A549 (cell line): ENCODE measurements at regions not wholly inside any gene's neighbourhood (a gene's known extent, or its start where the extent isn't known, plus 50 kb on each side); places are given as distances from the start of the nearest gene placed in this dataset.

Experiments
- ATAC-seq, 2 experiments: fragments of 200-7000 bp in 1 of 2; fragments of >200 bp in 1 of 2; cut with Nextera tagmentation in 1 of 2; cut with Tn5 transposase in 1 of 2; 3 replicates each; pipeline versions ENCODE4 v1.8.0 to v1.9.1; 2018 to 2020; ENCODE audit warnings: mild to moderate bottlenecking in 1 of 2, moderate library complexity in 1 of 2
- CTCF ChIA-PET: fragments of 300-600 bp; sonication (Branson Sonifier 250); formaldehyde crosslinking; extraction: SDS; loops from one replicate; lab custom pipeline; 2021; ENCODE audit warnings: antibody characterized with exemption, inconsistent platforms; lab: Yijun Ruan, JAX
- POLR2A ChIA-PET: fragments of 350-600 bp; formaldehyde crosslinking; extraction: SDS; loops from one replicate; lab custom pipeline; 2021; ENCODE audit warnings: antibody characterized with exemption, inconsistent platforms; lab: Yijun Ruan, JAX
- DNase-seq, 2 experiments: peaks; one replicate each; pipeline versions ENCODE4 v3.0.0 to v3.0.0-alpha.2; 2011 to 2016; ENCODE audit warnings: low read depth in 1 of 2, low spot score in 1 of 2
- FAIRE-seq: peaks from 2 replicates; lab custom pipeline; 2011; peaks lifted over from hg19 to GRCh38; lab: Jason Lieb, UNC
- H3K27ac ChIP-seq, 2 experiments: fragments of >200 bp; sonication (Bioruptor Twin); formaldehyde crosslinking; 3 replicates each; pipeline ENCODE4 v1.5.1; 2016 to 2017
- H3K4me1 ChIP-seq: fragments of >200 bp; sonication (Bioruptor Twin); formaldehyde crosslinking; 3 replicates; pipeline ENCODE4 v1.6.1; 2016
- H3K4me2 ChIP-seq: fragments of >200 bp; sonication (Bioruptor Twin); formaldehyde crosslinking; 3 replicates; pipeline ENCODE4 v1.6.1; 2016
- H3K4me3 ChIP-seq: fragments of >200 bp; sonication (Bioruptor Twin); formaldehyde crosslinking; 3 replicates; pipeline ENCODE4 v1.5.1; 2016
- H3K9me3 ChIP-seq: fragments of >200 bp; sonication (Bioruptor Twin); formaldehyde crosslinking; 3 replicates; pipeline ENCODE4 v1.6.1; 2016
- ATOH8 ChIP-seq: fragments of 250-450 bp; sonication (Bioruptor Pico); IDR thresholded peaks from 2 replicates; pipeline ENCODE4 v1.5.0; 2020; ENCODE audit warnings: low read depth, mild to moderate bottlenecking, moderate library complexity
- BCL3 ChIP-seq: fragments of >200 bp; sonication (Bioruptor Twin); formaldehyde crosslinking; IDR thresholded peaks from 3 replicates; pipeline ENCODE4 v1.6.1; 2016
- BHLHE40 ChIP-seq: IDR thresholded peaks from 2 replicates; pipeline ENCODE4 v1.6.1; 2012; ENCODE audit warnings: low read depth, low read length, inconsistent platforms
- CBX8 ChIP-seq: fragments of 200-600 bp; sonication (generic); IDR thresholded peaks from 2 replicates; pipeline ENCODE4 v1.6.1; 2016
- CHD4 ChIP-seq: fragments of 200-600 bp; sonication (generic); IDR thresholded peaks from 2 replicates; pipeline ENCODE4 v1.6.1; 2016; ENCODE audit warnings: antibody characterized with exemption, mild to moderate bottlenecking, borderline replicate concordance
- CTCF ChIP-seq: fragments of >200 bp; sonication (Bioruptor Twin); formaldehyde crosslinking; IDR thresholded peaks from 3 replicates; pipeline ENCODE4 v1.5.1; 2016
- ESRRA ChIP-seq: fragments of 150-350 bp; IDR thresholded peaks from 2 replicates; pipeline ENCODE4 v1.6.1; 2014; ENCODE audit warnings: mild to moderate bottlenecking, low read length, borderline replicate concordance
- FOSB ChIP-seq: fragments of 250-450 bp; sonication (Bioruptor Pico); IDR thresholded peaks from 2 replicates; pipeline ENCODE4 v1.5.0; 2020; ENCODE audit warnings: mild to moderate bottlenecking, moderate library complexity
- FOXS1 ChIP-seq: fragments of 250-450 bp; sonication (Bioruptor Pico); IDR thresholded peaks from 2 replicates; pipeline ENCODE4 v1.5.0; 2020; ENCODE audit warnings: mild to moderate bottlenecking, moderate library complexity
- GATA3 ChIP-seq: IDR thresholded peaks from 2 replicates; pipeline ENCODE4 v1.6.1; 2012; ENCODE audit warnings: borderline replicate concordance
- HDAC2 ChIP-seq: fragments of 200-600 bp; sonication (generic); IDR thresholded peaks from 2 replicates; pipeline ENCODE4 v1.6.1; 2016
- HEYL ChIP-seq: fragments of 250-450 bp; sonication (Bioruptor Pico); IDR thresholded peaks from 2 replicates; pipeline ENCODE4 v1.8.0; 2021; ENCODE audit warnings: mild to moderate bottlenecking, moderate library complexity
- HMGXB4 ChIP-seq: fragments of 250-450 bp; sonication (Bioruptor Pico); IDR thresholded peaks from 2 replicates; pipeline ENCODE4 v1.5.0; 2021; ENCODE audit warnings: mild to moderate bottlenecking, moderate library complexity, borderline replicate concordance
- HOXB13 ChIP-seq: fragments of 250-450 bp; sonication (Bioruptor Pico); IDR thresholded peaks from 2 replicates; pipeline ENCODE4 v1.5.0; 2020; ENCODE audit warnings: low read depth, mild to moderate bottlenecking, moderate library complexity
- KDM1A ChIP-seq: fragments of 200-600 bp; sonication (generic); IDR thresholded peaks from 2 replicates; pipeline ENCODE4 v1.6.1; 2016; ENCODE audit warnings: low read depth, mild to moderate bottlenecking
- MYC ChIP-seq: IDR thresholded peaks from 2 replicates; pipeline ENCODE4 v1.6.1; 2012; ENCODE audit warnings: mild to moderate bottlenecking, inconsistent platforms, low read length, improper control_type of control experiment, borderline replicate concordance
- NFE2L2 ChIP-seq: fragments of 150-350 bp; conservative IDR thresholded peaks from 2 replicates; pipeline ENCODE4 v1.6.1; 2014; ENCODE audit warnings: low read length
- NR3C1 ChIP-seq: fragments of >200 bp; sonication (Bioruptor Twin); formaldehyde crosslinking; IDR thresholded peaks from 3 replicates; pipeline ENCODE4 v1.6.1; 2017
- PHF8 ChIP-seq: fragments of 200-600 bp; sonication (generic); IDR thresholded peaks from 2 replicates; pipeline ENCODE4 v1.6.1; 2016; ENCODE audit warnings: low read depth, mild to moderate bottlenecking, antibody characterized with exemption, moderate library complexity, borderline replicate concordance
- POLR2A ChIP-seq: IDR thresholded peaks from 2 replicates; pipeline ENCODE4 v1.6.1; 2012; ENCODE audit warnings: mild to moderate bottlenecking, low read length
- RCOR1 ChIP-seq: fragments of 150-350 bp; IDR thresholded peaks from 2 replicates; pipeline ENCODE4 v1.6.1; 2014; ENCODE audit warnings: antibody characterized with exemption, low read length, low read depth
- RFX5 ChIP-seq: fragments of 450-650 bp; IDR thresholded peaks from 2 replicates; pipeline ENCODE4 v1.7.1; 2014; ENCODE audit warnings: antibody characterized with exemption, mild to moderate bottlenecking, moderate library complexity
- RNF2 ChIP-seq: fragments of 200-600 bp; sonication (generic); IDR thresholded peaks from 2 replicates; pipeline ENCODE4 v1.6.1; 2016; ENCODE audit warnings: low read depth, mild to moderate bottlenecking, antibody characterized with exemption, moderate library complexity, borderline replicate concordance
- SMC3 ChIP-seq: fragments of >200 bp; sonication (Bioruptor Twin); formaldehyde crosslinking; IDR thresholded peaks from 3 replicates; pipeline ENCODE4 v1.6.1; 2018; ENCODE audit warnings: inconsistent platforms
- SREBF2 ChIP-seq: fragments of 450-650 bp; IDR thresholded peaks from 2 replicates; pipeline ENCODE4 v1.6.1; 2014; ENCODE audit warnings: mild to moderate bottlenecking, moderate library complexity
- TP53 ChIP-seq: fragments of 250-450 bp; sonication (Bioruptor Pico); IDR thresholded peaks from 2 replicates; pipeline ENCODE4 v1.5.0; 2021; ENCODE audit warnings: mild to moderate bottlenecking, moderate library complexity
- ZC3H11A ChIP-seq: fragments of 450-650 bp; IDR thresholded peaks from 2 replicates; pipeline ENCODE4 v1.6.1; 2014; ENCODE audit warnings: antibody characterized with exemption, mild to moderate bottlenecking
- ZFP36 ChIP-seq: fragments of 450-650 bp; IDR thresholded peaks from 2 replicates; pipeline ENCODE4 v1.6.1; 2014; ENCODE audit warnings: borderline replicate concordance; ENCODE audit not compliant: partially characterized antibody
- WGBS: methylation state at CpG from one replicate; pipeline ENCODE4 v1.1.6; 2017; ENCODE audit errors: missing lambda C conversion rate; 5-methylcytosine and 5-hydroxymethylcytosine counted together

- no peak for TF ChIP-seq RNF2
- TF ChIP-seq, all 56 proteins: peak for 0
These were observed 64.1 kb upstream of the LMO1 start (continued) for GRCh38 chr11:8327761-8328192.

- FAIRE-seq, result no peak
- ChIA-PET CTCF (no interaction called here), POLR2A (no interaction called here)
- H3K4me3 ChIP-seq, result no peak overlapping the region
- TF ChIP-seq CBX8 (no peak), RCOR1 (no peak), ESRRA (no peak), NR3C1 (no peak), RFX5 (no peak), MYC (no peak), KDM1A (no peak), PHF8 (no peak), SMC3 (no peak), ZC3H11A (no peak), HDAC2 (no peak), FOSB (CRISPR knock-in tag) (no peak), FOXS1 (CRISPR knock-in tag) (no peak), BHLHE40 (no peak), CTCF (no peak), BCL3 (no peak), ZFP36 (no peak), GATA3 (no peak)
- no peak overlapping the region for H3K27ac ChIP-seq
- no peak overlapping the region for H3K4me2 ChIP-seq
- H3K4me1 ChIP-seq, result peaks cover 7% of the 10 kb centered on the region
- no peak for DNase-seq
- 56% methylated on average over 3 of the region's 3 CpGs for WGBS
- no peaks in the 10 kb centered on the region for H3K9me3 ChIP-seq
- no peak for ATAC-seq
These were observed 62.7 kb upstream of the LMO1 start for GRCh38 chr11:8326337-8326736.

- POLR2A ChIA-PET, result no interaction called here
These were observed 62.1 kb upstream of the LMO1 start for GRCh38 chr11:8325591-8326304.

More at GRCh38 chr11:8325591-8326304, 62.1 kb upstream of the LMO1 start:
- no peak overlapping the region for H3K4me2 ChIP-seq
- no peak for ATAC-seq
- H3K4me1 ChIP-seq, result peaks cover 7% of the 10 kb centered on the region
- 59% methylated on average over 8 of the region's 9 CpGs for WGBS
- no peak for DNase-seq
- H3K9me3 ChIP-seq, result no peaks in the 10 kb centered on the region
- FAIRE-seq, result no peak
- no peak overlapping the region for H3K4me3 ChIP-seq
- CTCF ChIA-PET, result interaction anchor here (0.6 to 0.8 kb wide), 3 partner anchors 31 to 171 kb away, joined by 3 read pairs; no protein-coding TSS in a partner anchor
- H3K27ac ChIP-seq, result no peak overlapping the region
- TF ChIP-seq HOXB13 (CRISPR knock-in tag), result no peak
- TF ChIP-seq GATA3, result no peak
- no peak for TF ChIP-seq RNF2
- TF ChIP-seq HEYL (CRISPR knock-in tag), result no peak
- no peak for TF ChIP-seq NFE2L2
- TF ChIP-seq POLR2A, result no peak
- TF ChIP-seq SREBF2, result no peak
- no peak for TF ChIP-seq CHD4
- no peak for TF ChIP-seq ATOH8 (CRISPR knock-in tag)
- TF ChIP-seq TP53 (CRISPR knock-in tag), result no peak
- TF ChIP-seq HMGXB4 (CRISPR knock-in tag), result no peak
- TF ChIP-seq, all 56 proteins: peak for 0
